ENCODE measurements at regions not wholly inside any gene's neighbourhood (a gene's known extent, or its start where the extent isn't known, plus 50 kb on each side); places are given as distances from the start of the nearest gene placed in this dataset.

- peak; percentile 81 to 88 for TF ChIP-seq CTCF (conservative IDR thresholded peaks at IDR 0.05 in 1 of 2, IDR thresholded peaks at IDR 0.05 in 1 of 2; ENCODE audit: low read depth in 1 of 2, low read length in 2 of 2)
- no peak for TF ChIP-seq EZH2 (IDR thresholded peaks at IDR 0.05; ENCODE audit: low read length, missing control alignments)
Measured at GRCh38 chr4:123564758-123565346, 168.3 kb downstream of the SPRY1 start.

Data from fibroblast of lung (primary cell).